ENCODE measurements at regions not wholly inside any gene's neighbourhood (a gene's known extent, or its start where the extent isn't known, plus 50 kb on each side); places are given as distances from the start of the nearest gene placed in this dataset.

DNA sequence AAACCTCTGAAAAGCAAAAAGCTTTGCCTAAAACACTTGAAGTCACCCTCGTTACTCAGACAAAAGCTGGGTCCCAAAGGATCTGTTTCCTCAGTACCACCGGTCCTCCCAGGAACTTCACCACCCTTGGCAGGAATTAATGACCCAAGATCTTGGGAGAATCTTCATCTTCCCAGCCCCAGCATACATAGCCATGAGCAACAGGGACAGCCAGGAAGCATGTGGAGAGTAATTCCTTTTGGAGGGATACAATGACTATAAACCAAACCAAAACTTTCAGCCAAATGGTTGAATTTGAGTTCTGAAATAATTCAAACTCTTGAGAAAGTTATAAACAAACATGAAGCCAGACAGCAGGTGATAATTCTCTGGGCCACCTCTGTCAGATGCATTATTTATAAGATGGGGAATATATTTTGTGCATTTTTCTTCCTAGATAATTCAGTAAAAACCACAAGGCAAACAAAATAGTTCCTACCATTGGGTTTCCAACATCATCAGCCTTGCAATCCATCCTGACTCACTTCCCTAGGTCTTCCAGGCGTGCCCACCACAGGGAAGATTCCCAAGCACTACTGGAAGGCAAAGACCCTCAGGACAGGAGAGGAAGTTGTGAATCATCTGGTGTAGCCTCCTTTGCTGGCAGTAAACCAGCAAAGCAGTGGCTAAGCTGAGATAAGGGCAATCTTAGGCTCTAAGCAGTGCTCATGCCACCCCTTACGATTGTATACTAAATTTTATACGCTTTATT, 71.7 kb upstream of the DRD2 start:
- Mint-ChIP-seq H3K36me3 (no peaks in the 10 kb centered on the region), H3K9me3 (no peaks in the 10 kb centered on the region), H3K4me1 (peaks cover 10% of the 10 kb centered on the region), H3K4me3 (no peak overlapping the region), H3K27ac (no peak overlapping the region), H3K27me3 (ENCODE audit: low read depth) (peaks cover 5% of the 10 kb centered on the region)
- ATAC-seq (no peak), DNase-seq (ENCODE audit: low spot score) (no peak)
- ChIA-PET CTCF (no interaction called here), POLR2A (no interaction called here)
- TF ChIP-seq SMAD4 (CRISPR knock-in tag; IDR thresholded peaks at IDR 0.05) (no peak), ZNF416 (CRISPR knock-in tag; IDR thresholded peaks at IDR 0.05) (no peak), TEAD1 (CRISPR knock-in tag; IDR thresholded peaks at IDR 0.05) (no peak), PRDM15 (CRISPR knock-in tag; IDR thresholded peaks at IDR 0.05) (no peak), JAZF1 (CRISPR knock-in tag; IDR thresholded peaks at IDR 0.05) (no peak), MAX (CRISPR knock-in tag; IDR thresholded peaks at IDR 0.05) (no peak), ETV6 (CRISPR knock-in tag; IDR thresholded peaks at IDR 0.05) (no peak), ZNF512 (CRISPR knock-in tag; IDR thresholded peaks at IDR 0.05; ENCODE audit: borderline replicate concordance) (no peak), FOXJ3 (CRISPR knock-in tag; IDR thresholded peaks at IDR 0.05; ENCODE audit: borderline replicate concordance) (no peak), AR (CRISPR knock-in tag; IDR thresholded peaks at IDR 0.05) (no peak), FOXP1 (CRISPR knock-in tag; IDR thresholded peaks at IDR 0.05; ENCODE audit: borderline replicate concordance) (no peak), ZNF532 (CRISPR knock-in tag; IDR thresholded peaks at IDR 0.05; ENCODE audit: borderline replicate concordance) (no peak), ZBTB21 (CRISPR knock-in tag; IDR thresholded peaks at IDR 0.05; ENCODE audit: borderline replicate concordance) (no peak), PRRX2 (CRISPR knock-in tag; IDR thresholded peaks at IDR 0.05) (no peak)
- TF ChIP-seq, protein P1, sequence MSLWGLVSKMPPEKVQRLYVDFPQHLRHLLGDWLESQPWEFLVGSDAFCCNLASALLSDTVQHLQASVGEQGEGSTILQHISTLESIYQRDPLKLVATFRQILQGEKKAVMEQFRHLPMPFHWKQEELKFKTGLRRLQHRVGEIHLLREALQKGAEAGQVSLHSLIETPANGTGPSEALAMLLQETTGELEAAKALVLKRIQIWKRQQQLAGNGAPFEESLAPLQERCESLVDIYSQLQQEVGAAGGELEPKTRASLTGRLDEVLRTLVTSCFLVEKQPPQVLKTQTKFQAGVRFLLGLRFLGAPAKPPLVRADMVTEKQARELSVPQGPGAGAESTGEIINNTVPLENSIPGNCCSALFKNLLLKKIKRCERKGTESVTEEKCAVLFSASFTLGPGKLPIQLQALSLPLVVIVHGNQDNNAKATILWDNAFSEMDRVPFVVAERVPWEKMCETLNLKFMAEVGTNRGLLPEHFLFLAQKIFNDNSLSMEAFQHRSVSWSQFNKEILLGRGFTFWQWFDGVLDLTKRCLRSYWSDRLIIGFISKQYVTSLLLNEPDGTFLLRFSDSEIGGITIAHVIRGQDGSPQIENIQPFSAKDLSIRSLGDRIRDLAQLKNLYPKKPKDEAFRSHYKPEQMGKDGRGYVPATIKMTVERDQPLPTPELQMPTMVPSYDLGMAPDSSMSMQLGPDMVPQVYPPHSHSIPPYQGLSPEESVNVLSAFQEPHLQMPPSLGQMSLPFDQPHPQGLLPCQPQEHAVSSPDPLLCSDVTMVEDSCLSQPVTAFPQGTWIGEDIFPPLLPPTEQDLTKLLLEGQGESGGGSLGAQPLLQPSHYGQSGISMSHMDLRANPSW (CRISPR knock-in tag; conservative IDR thresholded peaks at IDR 0.05; ENCODE audit: low read depth) = no peak
- TF ChIP-seq, protein P2, sequence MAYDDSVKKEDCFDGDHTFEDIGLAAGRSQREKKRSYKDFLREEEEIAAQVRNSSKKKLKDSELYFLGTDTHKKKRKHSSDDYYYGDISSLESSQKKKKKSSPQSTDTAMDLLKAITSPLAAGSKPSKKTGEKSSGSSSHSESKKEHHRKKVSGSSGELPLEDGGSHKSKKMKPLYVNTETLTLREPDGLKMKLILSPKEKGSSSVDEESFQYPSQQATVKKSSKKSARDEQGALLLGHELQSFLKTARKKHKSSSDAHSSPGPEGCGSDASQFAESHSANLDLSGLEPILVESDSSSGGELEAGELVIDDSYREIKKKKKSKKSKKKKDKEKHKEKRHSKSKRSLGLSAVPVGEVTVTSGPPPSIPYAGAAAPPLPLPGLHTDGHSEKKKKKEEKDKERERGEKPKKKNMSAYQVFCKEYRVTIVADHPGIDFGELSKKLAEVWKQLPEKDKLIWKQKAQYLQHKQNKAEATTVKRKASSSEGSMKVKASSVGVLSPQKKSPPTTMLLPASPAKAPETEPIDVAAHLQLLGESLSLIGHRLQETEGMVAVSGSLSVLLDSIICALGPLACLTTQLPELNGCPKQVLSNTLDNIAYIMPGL (CRISPR knock-in tag; IDR thresholded peaks at IDR 0.05) = no peak
- TF ChIP-seq, protein P3, sequence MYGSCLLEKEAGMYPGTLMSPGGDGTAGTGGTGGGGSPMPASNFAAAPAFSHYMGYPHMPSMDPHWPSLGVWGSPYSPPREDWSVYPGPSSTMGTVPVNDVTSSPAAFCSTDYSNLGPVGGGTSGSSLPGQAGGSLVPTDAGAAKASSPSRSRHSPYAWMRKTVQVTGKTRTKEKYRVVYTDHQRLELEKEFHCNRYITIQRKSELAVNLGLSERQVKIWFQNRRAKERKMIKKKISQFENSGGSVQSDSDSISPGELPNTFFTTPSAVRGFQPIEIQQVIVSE (CRISPR knock-in tag; IDR thresholded peaks at IDR 0.05; ENCODE audit: borderline replicate concordance) = no peak
